ENCODE measurements at regions not wholly inside any gene's neighbourhood (a gene's known extent, or its start where the extent isn't known, plus 50 kb on each side); places are given as distances from the start of the nearest gene placed in this dataset.

DNA sequence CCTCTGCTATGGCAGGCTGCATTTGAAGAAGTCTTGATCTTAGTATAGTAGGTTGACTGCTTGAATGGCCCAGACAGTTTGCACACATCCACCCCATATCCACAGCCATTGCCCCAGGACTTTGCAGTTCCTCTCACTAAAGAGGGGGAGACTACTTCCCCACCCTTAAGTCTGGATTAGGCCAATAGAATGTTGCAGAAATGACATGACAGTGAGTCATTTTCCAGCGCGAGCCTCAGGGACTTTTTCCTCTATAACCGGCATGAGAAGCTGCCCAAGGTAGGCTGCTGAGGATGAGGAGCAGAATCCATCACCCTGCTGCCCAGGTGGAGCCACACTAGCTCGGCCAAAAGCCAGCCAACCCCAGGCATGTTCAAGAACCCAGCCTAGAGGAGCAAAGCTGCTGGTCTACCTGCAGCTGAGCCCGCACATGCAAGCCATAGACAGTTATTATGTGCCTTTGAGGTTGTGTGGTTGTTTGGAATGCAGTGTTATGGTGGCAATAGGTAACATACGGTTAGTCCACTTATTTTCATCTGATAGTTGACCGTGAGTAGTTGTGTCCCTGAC, 113.9 kb downstream of the TLE3 start:
- no peak overlapping the region for H3K4me3 ChIP-seq
- DNase-seq (no peak), ATAC-seq (no peak)
- no peak overlapping the region for H3K27ac ChIP-seq
- no peaks in the 10 kb centered on the region for H3K36me3 ChIP-seq
- peaks cover 33% of the 10 kb centered on the region for H3K27me3 ChIP-seq (ENCODE audit: low read depth)
- no peaks in the 10 kb centered on the region for H3K4me1 ChIP-seq
- intact Hi-C loops (cut with DNase I) = no loop called here
- TF ChIP-seq, protein P1, sequence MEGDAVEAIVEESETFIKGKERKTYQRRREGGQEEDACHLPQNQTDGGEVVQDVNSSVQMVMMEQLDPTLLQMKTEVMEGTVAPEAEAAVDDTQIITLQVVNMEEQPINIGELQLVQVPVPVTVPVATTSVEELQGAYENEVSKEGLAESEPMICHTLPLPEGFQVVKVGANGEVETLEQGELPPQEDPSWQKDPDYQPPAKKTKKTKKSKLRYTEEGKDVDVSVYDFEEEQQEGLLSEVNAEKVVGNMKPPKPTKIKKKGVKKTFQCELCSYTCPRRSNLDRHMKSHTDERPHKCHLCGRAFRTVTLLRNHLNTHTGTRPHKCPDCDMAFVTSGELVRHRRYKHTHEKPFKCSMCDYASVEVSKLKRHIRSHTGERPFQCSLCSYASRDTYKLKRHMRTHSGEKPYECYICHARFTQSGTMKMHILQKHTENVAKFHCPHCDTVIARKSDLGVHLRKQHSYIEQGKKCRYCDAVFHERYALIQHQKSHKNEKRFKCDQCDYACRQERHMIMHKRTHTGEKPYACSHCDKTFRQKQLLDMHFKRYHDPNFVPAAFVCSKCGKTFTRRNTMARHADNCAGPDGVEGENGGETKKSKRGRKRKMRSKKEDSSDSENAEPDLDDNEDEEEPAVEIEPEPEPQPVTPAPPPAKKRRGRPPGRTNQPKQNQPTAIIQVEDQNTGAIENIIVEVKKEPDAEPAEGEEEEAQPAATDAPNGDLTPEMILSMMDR (IDR thresholded peaks at IDR 0.05) = no peak
- no peaks in the 10 kb centered on the region for H3K9me3 ChIP-seq

DNA sequence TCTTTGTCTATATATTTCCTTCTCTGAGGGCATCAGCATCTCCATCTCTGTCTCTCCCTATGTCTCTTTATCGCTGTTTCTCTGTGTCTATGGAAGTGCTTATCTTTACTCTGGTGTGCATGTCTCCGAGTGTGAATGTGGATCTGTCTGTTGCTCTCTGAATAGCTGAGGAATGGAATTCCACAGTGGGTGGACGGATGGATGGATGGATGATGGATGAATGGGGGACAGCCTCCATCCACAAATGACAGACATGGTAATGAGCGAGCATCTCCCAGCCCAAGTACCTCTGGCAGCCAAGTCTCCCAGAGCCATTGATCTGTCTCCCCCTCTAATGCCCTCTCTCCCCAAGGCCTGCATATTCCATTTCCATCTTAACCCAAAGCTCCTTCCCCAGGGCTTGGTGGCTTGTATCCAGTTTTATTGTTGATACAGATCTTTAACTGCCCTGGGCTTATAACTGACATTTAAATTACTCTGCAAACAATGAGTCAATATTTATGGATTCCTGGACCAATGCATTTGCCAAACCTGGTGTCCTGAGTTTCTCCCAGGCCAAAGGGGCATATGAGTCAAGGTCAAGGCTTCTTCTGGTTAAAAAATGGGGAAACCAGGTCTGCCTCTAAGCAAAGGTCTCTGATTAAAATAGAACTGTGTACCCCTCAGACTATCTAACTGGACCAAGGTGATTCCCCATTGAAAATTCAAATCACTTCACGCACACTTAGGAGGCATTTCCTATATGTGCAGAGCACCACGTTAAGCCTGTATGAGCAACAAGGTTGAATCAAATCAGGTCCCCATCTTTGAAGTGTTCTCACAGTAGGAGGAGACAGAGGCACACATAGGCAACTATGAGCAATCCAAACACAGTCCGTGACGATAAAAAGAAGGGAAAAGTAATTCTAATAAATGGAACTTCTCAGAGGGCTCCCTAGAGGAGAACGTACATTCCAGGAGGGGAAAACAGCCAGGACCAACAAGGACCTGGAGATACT, 109.9 kb downstream of the TLE3 start:
- ATAC-seq (no peak), DNase-seq (no peak)
- Histone ChIP-seq H3K27ac (no peak overlapping the region), H3K27me3 (ENCODE audit: low read depth) (peaks cover 31% of the 10 kb centered on the region), H3K36me3 (no peaks in the 10 kb centered on the region), H3K9me3 (no peaks in the 10 kb centered on the region), H3K4me3 (no peak overlapping the region), H3K4me1 (no peaks in the 10 kb centered on the region)
- TF ChIP-seq, protein P1 (IDR thresholded peaks at IDR 0.05) = no peak
- intact Hi-C loops (cut with DNase I) = no loop called here

DNA sequence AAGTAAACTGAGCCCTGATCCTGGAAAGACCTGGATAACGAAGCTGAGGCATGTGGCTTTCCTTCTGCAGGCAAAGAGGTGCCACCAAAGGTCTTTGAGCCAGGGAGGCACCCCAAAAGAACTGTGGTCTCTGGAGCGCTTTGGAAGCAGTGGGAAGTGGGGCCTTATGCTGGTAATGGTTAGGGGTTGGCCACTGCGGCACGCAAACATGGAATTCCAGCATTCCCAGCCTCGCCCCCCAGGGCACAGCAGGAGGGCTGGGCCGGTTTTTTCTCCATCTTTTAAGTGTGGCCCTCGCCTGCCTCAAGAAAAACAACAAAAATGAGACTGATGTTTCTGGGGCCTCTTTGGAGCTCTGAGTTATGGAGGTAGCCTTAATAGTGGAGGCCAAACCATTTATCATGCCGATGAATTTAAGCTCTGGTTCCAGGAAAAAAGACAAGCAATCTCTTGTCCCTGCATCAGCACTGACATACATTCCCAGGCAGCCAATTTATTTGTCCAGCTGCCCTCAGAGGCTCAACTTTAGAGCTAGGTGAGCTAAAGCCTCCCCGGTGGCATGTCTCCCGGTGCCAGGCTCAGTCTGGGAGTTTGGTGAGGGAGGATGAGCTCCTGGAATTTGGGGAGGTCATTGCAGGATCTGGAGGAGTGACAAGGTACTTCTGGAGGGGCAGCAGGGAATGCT, 109.0 kb downstream of the TLE3 start:
- Histone ChIP-seq H3K36me3 (no peaks in the 10 kb centered on the region), H3K27ac (no peak overlapping the region), H3K4me3 (no peak overlapping the region), H3K27me3 (ENCODE audit: low read depth) (peaks cover 22% of the 10 kb centered on the region), H3K9me3 (no peaks in the 10 kb centered on the region), H3K4me1 (no peaks in the 10 kb centered on the region)
- ATAC-seq (no peak), DNase-seq (no peak)
- intact Hi-C loops (cut with DNase I) = no loop called here
- TF ChIP-seq, protein P1 (IDR thresholded peaks at IDR 0.05) = no peak

DNA sequence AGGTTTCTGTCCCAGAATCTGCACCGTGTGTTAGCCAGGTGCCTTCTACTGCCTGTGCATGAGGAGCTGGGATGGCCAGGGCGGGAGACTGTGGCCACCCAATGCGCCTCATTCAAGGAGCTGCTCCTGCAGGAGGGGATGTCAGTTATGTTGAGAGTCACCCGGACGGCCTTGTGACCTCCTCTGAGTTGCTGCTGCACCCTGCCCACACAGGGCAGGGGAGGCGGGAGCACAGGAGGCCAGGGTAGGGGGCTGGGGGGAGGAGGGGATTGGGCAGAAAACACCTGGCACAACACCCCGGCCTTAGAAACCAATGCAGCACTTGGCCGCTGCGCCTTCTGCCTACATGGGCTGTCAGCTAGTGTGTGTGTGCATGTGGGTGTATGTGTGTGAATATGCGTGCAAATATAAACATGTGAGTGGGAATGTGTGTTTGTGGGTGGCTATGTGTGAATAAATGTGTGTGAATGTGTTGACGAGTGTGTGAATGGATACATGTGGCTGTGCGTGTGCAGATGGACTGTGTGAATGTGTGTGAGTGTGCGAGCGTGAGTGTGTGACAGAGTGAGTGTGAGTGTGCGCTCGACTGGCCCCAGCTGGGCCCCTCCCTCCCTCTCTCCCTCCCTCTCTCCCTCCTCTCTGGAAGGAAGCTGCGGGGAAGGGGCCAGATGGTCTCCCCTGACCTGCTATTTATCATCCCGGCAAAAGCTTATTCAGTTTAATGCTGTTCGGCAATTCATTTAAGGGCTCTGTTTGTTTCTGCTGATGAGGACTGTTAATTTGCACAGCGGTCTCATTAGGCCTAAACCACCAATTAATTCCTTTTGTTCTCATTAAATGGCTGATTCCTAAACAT, 106.9 kb downstream of the TLE3 start:
- ATAC-seq = no peak
- TF ChIP-seq, protein P1 (IDR thresholded peaks at IDR 0.05) = no peak
- intact Hi-C loops (cut with DNase I) = no loop called here
- Histone ChIP-seq H3K27ac (no peak overlapping the region), H3K9me3 (no peaks in the 10 kb centered on the region), H3K27me3 (ENCODE audit: low read depth) (peaks cover 18% of the 10 kb centered on the region), H3K36me3 (no peaks in the 10 kb centered on the region), H3K4me3 (no peak overlapping the region), H3K4me1 (no peaks in the 10 kb centered on the region)
- DNase-seq = no peak

DNA sequence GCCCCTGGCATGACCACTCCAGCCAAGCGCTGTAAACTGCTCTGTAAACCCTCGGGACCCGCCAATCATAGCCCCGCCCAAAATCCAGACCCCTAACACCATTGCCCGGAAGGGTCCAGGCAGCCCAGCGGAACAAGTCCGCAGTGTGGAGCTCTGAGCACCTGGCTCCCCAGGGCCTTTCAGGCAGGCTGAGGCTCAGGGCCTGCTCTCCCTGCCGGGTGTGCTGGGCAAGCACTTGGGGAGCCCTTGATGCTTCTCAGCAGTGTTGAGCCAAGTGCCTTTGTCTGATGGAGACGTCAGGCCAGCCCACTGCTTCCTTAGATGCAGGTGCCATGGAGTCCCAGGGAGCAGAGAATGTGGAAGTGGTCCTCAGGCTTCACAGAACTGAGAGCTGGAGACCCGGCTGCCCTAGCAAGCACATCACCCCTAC, 106.2 kb downstream of the TLE3 start:
- Histone ChIP-seq H3K27ac (no peak overlapping the region), H3K4me3 (no peak overlapping the region), H3K27me3 (ENCODE audit: low read depth) (peaks cover 11% of the 10 kb centered on the region), H3K9me3 (no peaks in the 10 kb centered on the region), H3K4me1 (no peaks in the 10 kb centered on the region), H3K36me3 (no peaks in the 10 kb centered on the region)
- no peak for ATAC-seq
- intact Hi-C loops (cut with DNase I) = no loop called here
- no peak for DNase-seq
- TF ChIP-seq, protein P1 (IDR thresholded peaks at IDR 0.05) = no peak
